Gastroesophageal sphincter (tissue), 4 donors: ENCODE measurements at regions not wholly inside any gene's neighbourhood (a gene's known extent, or its start where the extent isn't known, plus 50 kb on each side); places are given as distances from the start of the nearest gene placed in this dataset.

ENCODE experiments used
- ATAC-seq: fragments of 150-250 bp; one replicate; pipeline ENCODE4 v1.9.1; 2016; ENCODE audit warnings: mild to moderate bottlenecking, moderate library complexity
- H3K27ac ChIP-seq, 4 donors: fragments of 200-600 bp; sonication (generic) in 3 of 4; 1 replicate in 3 of 4; 2 replicates in 1 of 4; pipeline ENCODE4 v1.5.1; 2016 to 2019
- H3K27me3 ChIP-seq: fragments of 200-600 bp; sonication (generic); one replicate; pipeline ENCODE4 v1.5.1; 2019
- H3K36me3 ChIP-seq, 2 donors: fragments of 200-600 bp; sonication (generic); one replicate each; pipeline ENCODE4 v1.5.1; 2019; ENCODE audit warnings: control low read depth in 1 of 2
- H3K4me1 ChIP-seq, 3 donors: fragments of 200-600 bp; sonication (generic); 1 replicate in 2 of 3; 2 replicates in 1 of 3; pipeline ENCODE4 v1.5.1; 2016 to 2019; ENCODE audit warnings: control low read depth in 2 of 3
- H3K4me3 ChIP-seq, 2 donors: fragments of 200-600 bp; sonication (generic); one replicate each; pipeline ENCODE4 v1.5.1; 2019; ENCODE audit warnings: mild to moderate bottlenecking in 1 of 2, moderate library complexity in 1 of 2
- H3K9me3 ChIP-seq, 3 donors: fragments of 200-600 bp; sonication (generic); one replicate each; pipeline ENCODE4 v1.5.1; 2017 to 2019; ENCODE audit warnings: control low read depth in 2 of 3
- CTCF ChIP-seq, 4 experiments: fragments of 200-600 bp in 2 of 4; fragments of 450-650 bp in 2 of 4; sonication (generic) in 1 of 4; IDR thresholded peaks; one replicate each; pipeline ENCODE4 v1.5.1; 2017 to 2019; ENCODE audit warnings: antibody characterized with exemption in 4 of 4, mild to moderate bottlenecking in 2 of 4, moderate library complexity in 2 of 4
- EP300 ChIP-seq: sonication (generic); formaldehyde crosslinking; IDR thresholded peaks from one replicate; pipeline ENCODE4 v1.6.1; 2017; ENCODE audit warnings: antibody characterized with exemption, mild to moderate bottlenecking
- POLR2A ChIP-seq, 2 donors: fragments of 450-650 bp; IDR thresholded peaks; one replicate each; pipeline ENCODE4 v1.6.1; 2017; ENCODE audit warnings: antibody characterized with exemption in 2 of 2, mild to moderate bottlenecking in 2 of 2, moderate library complexity in 1 of 2
- POLR2AphosphoS5 ChIP-seq: sonication (generic); formaldehyde crosslinking; IDR thresholded peaks from one replicate; pipeline ENCODE4 v1.6.1; 2017; ENCODE audit warnings: antibody characterized with exemption
- WGBS, 2 donors: methylation state at CpG; one replicate each; pipeline ENCODE4 v1.1.5; 2018; ENCODE audit warnings: low coverage in 1 of 2; 5-methylcytosine and 5-hydroxymethylcytosine counted together

GRCh38 chrX:96376266-96376665 lies 308.4 kb upstream of the DIAPH2 start:
- ATAC-seq, result no peak
- TF ChIP-seq EP300, result no peak
- TF ChIP-seq POLR2AphosphoS5, result no peak
- no peak for TF ChIP-seq POLR2A (IDR thresholded peaks at IDR 0.05)
- no peak for TF ChIP-seq CTCF (IDR thresholded peaks at IDR 0.05)
- Histone ChIP-seq H3K4me1 (peaks cover 0 to 11% (median 0%) of the 10 kb centered on the region in 3 donors), H3K27ac (no peak overlapping the region), H3K27me3 (no peaks in the 10 kb centered on the region), H3K36me3 (no peaks in the 10 kb centered on the region), H3K4me3 (no peak overlapping the region), H3K9me3 (no peaks in the 10 kb centered on the region)
- WGBS, 2 donors, result 0 to 15% methylated on average over 1 to 2 of the region's 2 CpGs

- Histone ChIP-seq H3K27me3 (no peaks in the 10 kb centered on the region), H3K4me3 (no peak overlapping the region), H3K9me3 (no peaks in the 10 kb centered on the region), H3K36me3 (no peaks in the 10 kb centered on the region), H3K27ac (no peak overlapping the region), H3K4me1 (peaks cover 0 to 7% (median 0%) of the 10 kb centered on the region in 3 donors)
- no peak for ATAC-seq
- WGBS, 2 donors, result 13 to 17% methylated on average over 1 of the region's 1 CpG
- TF ChIP-seq POLR2A (IDR thresholded peaks at IDR 0.05), result no peak
- no peak for TF ChIP-seq EP300
- TF ChIP-seq POLR2AphosphoS5, result no peak
- TF ChIP-seq CTCF (IDR thresholded peaks at IDR 0.05), result no peak
Observed at GRCh38 chrX:96379951-96380350, 304.7 kb upstream of the DIAPH2 start.

GRCh38 chrX:96382018-96382417 lies 302.6 kb upstream of the DIAPH2 start:
- Histone ChIP-seq H3K4me3 (no peak overlapping the region), H3K4me1 (no peaks in the 10 kb centered on the region), H3K9me3 (no peaks in the 10 kb centered on the region), H3K36me3 (no peaks in the 10 kb centered on the region), H3K27me3 (no peaks in the 10 kb centered on the region), H3K27ac (no peak overlapping the region)
- ATAC-seq, result no peak
- TF ChIP-seq CTCF (IDR thresholded peaks at IDR 0.05) (no peak), POLR2AphosphoS5 (no peak), POLR2A (IDR thresholded peaks at IDR 0.05) (no peak), EP300 (no peak)

DNA sequence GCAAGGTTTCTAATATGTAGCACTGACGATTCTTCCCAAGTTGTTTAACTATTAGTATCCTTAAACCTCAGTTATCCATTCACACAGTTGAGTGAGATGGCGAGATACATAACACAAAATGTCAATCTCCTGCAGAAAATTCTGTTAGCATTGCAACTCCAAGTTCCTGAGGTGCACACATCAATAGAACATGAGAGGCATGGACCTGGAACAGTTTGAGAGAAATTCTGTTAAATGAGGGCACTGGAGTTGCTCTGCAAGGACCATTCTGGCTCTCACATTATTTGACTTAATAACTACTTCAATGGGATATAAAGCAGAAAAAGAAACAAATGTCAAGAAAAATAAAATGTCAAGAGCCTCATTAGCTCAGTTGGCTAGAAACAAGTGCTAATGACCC lies 301.2 kb upstream of the DIAPH2 start:
- Histone ChIP-seq H3K9me3 (no peaks in the 10 kb centered on the region), H3K4me3 (no peak overlapping the region), H3K27me3 (no peaks in the 10 kb centered on the region), H3K4me1 (peaks cover 0 to 8% (median 0%) of the 10 kb centered on the region in 3 donors), H3K36me3 (no peaks in the 10 kb centered on the region), H3K27ac (no peak overlapping the region)
- ATAC-seq, result no peak
- TF ChIP-seq POLR2A (IDR thresholded peaks at IDR 0.05) (no peak), POLR2AphosphoS5 (no peak), CTCF (IDR thresholded peaks at IDR 0.05) (no peak), EP300 (no peak)
- 33 to 54% methylated on average over 1 to 2 of the region's 2 CpGs for WGBS, 2 donors

GRCh38 chrX:96386325-96386724 lies 298.3 kb upstream of the DIAPH2 start:
- H3K4me3 ChIP-seq, result no peak overlapping the region
- H3K27me3 ChIP-seq, result no peaks in the 10 kb centered on the region
- H3K4me1 ChIP-seq, result peaks cover 0 to 8% (median 0%) of the 10 kb centered on the region in 3 donors
- H3K36me3 ChIP-seq, result no peaks in the 10 kb centered on the region
- 73 to 79% methylated on average over 2 of the region's 3 CpGs for WGBS, 2 donors
- TF ChIP-seq CTCF (IDR thresholded peaks at IDR 0.05) (no peak), POLR2A (IDR thresholded peaks at IDR 0.05) (no peak), EP300 (no peak), POLR2AphosphoS5 (no peak)
- H3K27ac ChIP-seq, result no peak overlapping the region
- no peaks in the 10 kb centered on the region for H3K9me3 ChIP-seq
- no peak for ATAC-seq
